Chondrocyte (in vitro differentiated cells): ENCODE measurements at regions not wholly inside any gene's neighbourhood (a gene's known extent, or its start where the extent isn't known, plus 50 kb on each side); places are given as distances from the start of the nearest gene placed in this dataset.
"Not testable (repeated sequence)": the region's sequence is repeated elsewhere in the genome, so short reads cannot be mapped to it uniquely, and the experiment has no call there.

Experiments used
- DNase-seq: peaks from one replicate; pipeline ENCODE4 v3.0.0; 2021; ENCODE audit warnings: mixed read lengths, low spot score
- H3K27ac Mint-ChIP-seq: one replicate; pipeline ENCODE4 v1.8.0; 2021; ENCODE audit warnings: mild to moderate bottlenecking, moderate library complexity, mixed read lengths; ENCODE audit not compliant: unreplicated experiment
- H3K27me3 Mint-ChIP-seq: 2 replicates; pipeline ENCODE4 v1.8.0; 2021; ENCODE audit warnings: low read depth, mixed read lengths
- H3K36me3 Mint-ChIP-seq: 2 replicates; pipeline ENCODE4 v1.8.0; 2021; ENCODE audit warnings: low read depth, mixed read lengths
- H3K4me1 Mint-ChIP-seq: 2 replicates; pipeline ENCODE4 v1.8.0; 2021; ENCODE audit warnings: low read depth, mild to moderate bottlenecking, mixed read lengths
- H3K4me3 Mint-ChIP-seq: one replicate; pipeline ENCODE4 v1.8.0; 2021; ENCODE audit warnings: mild to moderate bottlenecking, moderate library complexity, mixed read lengths; ENCODE audit not compliant: unreplicated experiment
- H3K9me3 Mint-ChIP-seq: 2 replicates; pipeline ENCODE4 v1.8.0; 2021; ENCODE audit warnings: low read depth, mixed read lengths
- TF ChIP-seq, protein P1 (sequence below): fragments of 200-600 bp; sonication (generic); IDR thresholded peaks from 2 replicates; pipeline ENCODE4 v1.5.0; 2021; ENCODE audit warnings: antibody characterized with exemption, mild to moderate bottlenecking, moderate library complexity

DNA sequence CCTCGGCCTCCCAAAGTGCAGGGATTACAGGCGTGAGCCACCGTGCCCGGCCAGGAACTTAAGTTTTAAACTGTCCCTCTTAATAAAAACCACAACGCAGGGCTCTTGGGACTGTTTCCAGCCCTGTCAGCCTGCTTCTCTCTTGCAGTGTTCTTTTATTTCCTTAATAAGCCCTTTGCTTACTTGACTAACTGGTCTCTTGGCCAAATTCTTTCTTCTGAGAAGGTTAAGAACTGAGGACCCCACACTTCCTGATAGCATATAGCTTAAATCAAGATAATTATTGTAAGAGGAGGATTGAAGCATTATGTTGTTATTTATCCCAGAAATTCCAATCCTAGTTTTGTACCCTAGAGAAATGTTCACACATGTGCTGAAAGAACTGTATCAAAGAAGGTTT is 128.2 kb upstream of the UXS1 start:
- no peak for DNase-seq
- Mint-ChIP-seq H3K27ac (no peak overlapping the region), H3K36me3 (no peaks in the 10 kb centered on the region), H3K27me3 (peaks cover 2% of the 10 kb centered on the region), H3K9me3 (peaks cover 2% of the 10 kb centered on the region), H3K4me3 (no peak overlapping the region), H3K4me1 (peaks cover 8% of the 10 kb centered on the region)
- TF ChIP-seq, protein P1, sequence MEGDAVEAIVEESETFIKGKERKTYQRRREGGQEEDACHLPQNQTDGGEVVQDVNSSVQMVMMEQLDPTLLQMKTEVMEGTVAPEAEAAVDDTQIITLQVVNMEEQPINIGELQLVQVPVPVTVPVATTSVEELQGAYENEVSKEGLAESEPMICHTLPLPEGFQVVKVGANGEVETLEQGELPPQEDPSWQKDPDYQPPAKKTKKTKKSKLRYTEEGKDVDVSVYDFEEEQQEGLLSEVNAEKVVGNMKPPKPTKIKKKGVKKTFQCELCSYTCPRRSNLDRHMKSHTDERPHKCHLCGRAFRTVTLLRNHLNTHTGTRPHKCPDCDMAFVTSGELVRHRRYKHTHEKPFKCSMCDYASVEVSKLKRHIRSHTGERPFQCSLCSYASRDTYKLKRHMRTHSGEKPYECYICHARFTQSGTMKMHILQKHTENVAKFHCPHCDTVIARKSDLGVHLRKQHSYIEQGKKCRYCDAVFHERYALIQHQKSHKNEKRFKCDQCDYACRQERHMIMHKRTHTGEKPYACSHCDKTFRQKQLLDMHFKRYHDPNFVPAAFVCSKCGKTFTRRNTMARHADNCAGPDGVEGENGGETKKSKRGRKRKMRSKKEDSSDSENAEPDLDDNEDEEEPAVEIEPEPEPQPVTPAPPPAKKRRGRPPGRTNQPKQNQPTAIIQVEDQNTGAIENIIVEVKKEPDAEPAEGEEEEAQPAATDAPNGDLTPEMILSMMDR = no peak

DNA sequence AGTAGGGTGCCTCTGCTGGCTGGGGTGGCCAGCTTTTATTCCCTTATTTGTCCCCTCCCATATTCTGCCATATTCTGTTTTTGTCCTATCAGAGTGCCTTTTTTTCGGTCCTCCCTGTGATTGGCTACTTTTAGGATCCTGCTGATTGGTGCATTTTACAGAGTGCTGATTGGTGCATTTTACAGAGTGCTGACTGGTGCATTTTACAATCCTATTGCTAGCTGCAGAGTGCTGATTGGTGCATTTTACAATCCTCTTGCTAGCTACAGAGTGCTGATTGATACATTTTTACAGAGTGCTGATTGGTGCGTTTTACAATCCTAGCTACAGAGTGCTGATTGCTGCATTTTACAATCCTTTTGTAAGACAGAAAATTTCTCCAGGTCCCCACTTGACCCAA is 126.3 kb upstream of the UXS1 start:
- not testable (repeated sequence) for H3K4me1 Mint-ChIP-seq, H3K27me3 Mint-ChIP-seq, H3K9me3 Mint-ChIP-seq, H3K4me3 Mint-ChIP-seq, DNase-seq, H3K27ac Mint-ChIP-seq, H3K36me3 Mint-ChIP-seq

DNA sequence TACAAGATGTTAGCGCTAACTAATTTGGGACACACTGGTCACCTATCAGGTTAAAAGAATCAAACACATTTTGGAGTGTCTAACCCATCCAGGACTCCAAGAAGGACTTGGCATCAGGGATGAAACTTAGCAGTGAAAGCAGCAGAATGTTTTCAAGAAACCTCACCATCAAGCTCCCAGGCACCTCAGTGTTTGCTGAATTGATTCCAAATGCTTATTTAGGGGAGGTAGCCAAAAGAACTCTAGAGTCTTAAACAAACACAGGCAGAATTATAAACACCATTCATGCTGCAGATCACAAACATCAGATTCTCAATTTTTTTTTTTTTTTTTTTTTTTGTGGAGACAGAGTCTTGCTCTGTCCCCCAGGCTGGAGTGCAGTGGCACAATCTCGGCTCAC is 122.8 kb upstream of the UXS1 start:
- Mint-ChIP-seq H3K4me3 (no peak overlapping the region), H3K36me3 (no peaks in the 10 kb centered on the region), H3K27ac (no peak overlapping the region), H3K4me1 (no peaks in the 10 kb centered on the region), H3K27me3 (no peaks in the 10 kb centered on the region), H3K9me3 (peaks cover 2% of the 10 kb centered on the region)
- TF ChIP-seq, protein P1 = no peak
- no peak for DNase-seq

DNA sequence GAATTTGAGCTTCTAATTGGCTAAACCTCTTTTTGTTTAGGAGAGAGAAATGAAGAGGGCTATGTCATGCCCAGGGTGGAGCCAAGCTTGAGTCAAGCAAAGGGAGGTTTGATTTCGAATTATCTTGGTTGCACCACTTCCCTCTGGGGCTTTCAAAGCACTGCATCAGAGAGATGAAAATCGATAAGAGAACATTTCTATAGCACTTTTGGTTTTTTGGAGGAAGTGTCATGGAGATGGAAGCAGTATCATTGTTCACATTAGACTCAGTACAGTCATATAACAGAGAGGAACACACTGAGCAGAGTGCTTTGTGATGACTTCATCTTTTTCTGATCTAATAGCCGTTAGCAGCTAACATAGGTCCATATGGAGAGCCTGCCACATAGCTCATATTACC is 120.3 kb upstream of the UXS1 start:
- Mint-ChIP-seq H3K4me3 (no peak overlapping the region), H3K27me3 (no peaks in the 10 kb centered on the region), H3K9me3 (no peaks in the 10 kb centered on the region), H3K27ac (no peak overlapping the region), H3K36me3 (no peaks in the 10 kb centered on the region), H3K4me1 (no peaks in the 10 kb centered on the region)
- DNase-seq = no peak
- TF ChIP-seq, protein P1 = no peak

DNA sequence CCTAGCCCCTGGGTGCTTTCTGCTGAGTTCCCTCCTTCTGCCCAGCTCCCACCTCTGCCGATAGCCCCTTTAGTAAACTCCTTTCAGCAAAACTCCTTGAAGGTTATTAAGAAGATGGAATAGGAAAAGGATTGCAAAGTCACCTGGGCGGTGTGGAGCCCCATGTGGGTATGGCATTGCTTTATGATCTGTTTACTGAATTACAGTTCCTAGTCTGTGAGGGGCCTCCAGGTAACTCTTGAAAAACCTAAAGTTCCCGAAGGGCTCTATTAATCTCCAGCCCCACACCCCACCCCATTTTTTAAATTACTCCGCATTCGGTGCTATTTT is 116.9 kb upstream of the UXS1 start:
- no peaks in the 10 kb centered on the region for H3K4me1 Mint-ChIP-seq
- H3K9me3 Mint-ChIP-seq = no peaks in the 10 kb centered on the region
- H3K27ac Mint-ChIP-seq = no peak overlapping the region
- DNase-seq = no peak
- H3K36me3 Mint-ChIP-seq = no peaks in the 10 kb centered on the region
- TF ChIP-seq, protein P1 = no peak
- H3K27me3 Mint-ChIP-seq = peaks cover 4% of the 10 kb centered on the region
- no peak overlapping the region for H3K4me3 Mint-ChIP-seq

DNA sequence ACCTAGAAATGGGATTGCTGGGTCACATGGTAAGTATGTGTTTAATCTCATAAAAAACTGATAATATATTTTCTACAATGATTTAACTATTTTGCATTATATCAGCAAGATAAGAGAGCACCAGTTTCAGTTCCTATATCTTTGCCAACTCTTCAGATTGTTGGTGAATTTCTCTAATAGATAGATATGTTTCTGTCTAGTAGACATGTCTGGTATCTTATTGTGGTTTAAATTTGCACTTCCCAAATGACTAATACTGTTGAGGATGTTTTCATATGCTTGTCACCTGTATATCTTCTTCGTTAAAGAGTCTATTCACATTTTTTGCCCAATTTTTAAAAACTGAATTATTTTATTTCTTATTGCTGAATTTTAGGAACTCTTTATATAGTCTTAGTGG is 113.8 kb upstream of the UXS1 start:
- peaks cover 4% of the 10 kb centered on the region for H3K27me3 Mint-ChIP-seq
- H3K4me1 Mint-ChIP-seq = no peaks in the 10 kb centered on the region
- H3K36me3 Mint-ChIP-seq = no peaks in the 10 kb centered on the region
- H3K9me3 Mint-ChIP-seq = no peaks in the 10 kb centered on the region
- no peak overlapping the region for H3K27ac Mint-ChIP-seq
- no peak overlapping the region for H3K4me3 Mint-ChIP-seq
- no peak for DNase-seq
- TF ChIP-seq, protein P1 = no peak
